Non-pigmented ciliary epithelial cell (primary cell): ENCODE measurements at regions not wholly inside any gene's neighbourhood (a gene's known extent, or its start where the extent isn't known, plus 50 kb on each side); places are given as distances from the start of the nearest gene placed in this dataset.
"Not testable (repeated sequence)": the region's sequence is repeated elsewhere in the genome, so short reads cannot be mapped to it uniquely, and the experiment has no call there.

ENCODE experiments used
- DNase-seq: peaks from one replicate; pipeline ENCODE4 v3.0.0-alpha.2; 2010; ENCODE audit warnings: low read depth

- DNase-seq: not testable (repeated sequence)
Observed at GRCh38 chr5:43818394-43818793, 215.4 kb downstream of the NNT start.

- no peak for DNase-seq
Observed at GRCh38 chr5:43815497-43815896, 212.5 kb downstream of the NNT start.

- no peak for DNase-seq
Observed at GRCh38 chr5:43804723-43805122, 201.7 kb downstream of the NNT start.

GRCh38 chr5:43804041-43804440 is 201.1 kb downstream of the NNT start:
- no peak for DNase-seq

GRCh38 chr5:43802651-43803050 is 199.7 kb downstream of the NNT start:
- no peak for DNase-seq

GRCh38 chr5:43802119-43802518 is 199.1 kb downstream of the NNT start:
- DNase-seq: no peak

- DNase-seq: no peak
Observed at GRCh38 chr5:43798740-43799139, 195.8 kb downstream of the NNT start.

- DNase-seq: not testable (repeated sequence)
Observed at GRCh38 chr5:43791880-43792279, 188.9 kb downstream of the NNT start.

GRCh38 chr5:43785198-43785597 is 182.2 kb downstream of the NNT start:
- DNase-seq: no peak

- no peak for DNase-seq
Observed at GRCh38 chr5:43780586-43780985, 177.6 kb downstream of the NNT start.

GRCh38 chr5:43774881-43775399 is 172.0 kb downstream of the NNT start:
- no peak for DNase-seq

GRCh38 chr5:43773478-43773844 is 170.5 kb downstream of the NNT start:
- peak; percentile 31 for DNase-seq

GRCh38 chr5:43772764-43773477 is 169.9 kb downstream of the NNT start:
- no peak for DNase-seq

GRCh38 chr5:43772458-43772763 is 169.4 kb downstream of the NNT start:
- DNase-seq: no peak

GRCh38 chr5:43771611-43772031 is 168.6 kb downstream of the NNT start:
- DNase-seq: no peak

- peak; percentile 24 for DNase-seq
Observed at GRCh38 chr5:43769571-43770355, 166.8 kb downstream of the NNT start.
